Astrocyte (in vitro differentiated cells and primary cell): ENCODE measurements at regions not wholly inside any gene's neighbourhood (a gene's known extent, or its start where the extent isn't known, plus 50 kb on each side); places are given as distances from the start of the nearest gene placed in this dataset.

Experiments used
- DNase-seq: peaks from one replicate; pipeline ENCODE4 v3.0.0-alpha.2; 2010; ENCODE audit warnings: low read depth
- FAIRE-seq: peaks from 2 replicates; lab custom pipeline; 2011; peaks lifted over from hg19 to GRCh38; lab: Jason Lieb, UNC
- H2AFZ ChIP-seq: 2 replicates; pipeline ENCODE4 v1.6.0; 2012; ENCODE audit warnings: low read depth, low read length, inconsistent platforms
- H3K27ac ChIP-seq: 2 replicates; pipeline ENCODE4 v1.5.1; 2011; ENCODE audit warnings: low read depth, low read length, inconsistent platforms
- H3K27me3 ChIP-seq: 2 replicates; pipeline ENCODE4 v1.6.0; 2011; ENCODE audit warnings: low read length, inconsistent platforms; ENCODE audit not compliant: insufficient read depth
- H3K36me3 ChIP-seq: 2 replicates; pipeline ENCODE4 v1.5.1; 2011; ENCODE audit warnings: low read length, inconsistent platforms; ENCODE audit not compliant: insufficient read depth
- H3K4me1 ChIP-seq: 2 replicates; pipeline ENCODE4 v1.5.1; 2011; ENCODE audit warnings: low read length, inconsistent platforms; ENCODE audit not compliant: insufficient read depth
- H3K4me2 ChIP-seq: 2 replicates; pipeline ENCODE4 v1.6.0; 2012; ENCODE audit warnings: low read length, inconsistent platforms
- H3K4me3 ChIP-seq: 2 replicates; pipeline ENCODE4 v1.5.1; 2011; ENCODE audit warnings: low read depth, mild to moderate bottlenecking, low read length, inconsistent platforms; ENCODE audit not compliant: insufficient read depth
- H3K79me2 ChIP-seq: 2 replicates; pipeline ENCODE4 v1.6.0; 2012; ENCODE audit warnings: mild to moderate bottlenecking, low read length, inconsistent platforms; ENCODE audit not compliant: insufficient read depth
- H3K9ac ChIP-seq: 2 replicates; pipeline ENCODE4 v1.6.0; 2012; ENCODE audit warnings: mild to moderate bottlenecking, low read length, inconsistent platforms
- H3K9me3 ChIP-seq: 2 replicates; pipeline ENCODE4 v1.5.1; 2012; ENCODE audit warnings: low read depth, mild to moderate bottlenecking, low read length, inconsistent platforms; ENCODE audit not compliant: insufficient read depth
- H4K20me1 ChIP-seq: 2 replicates; pipeline ENCODE4 v1.6.0; 2012; ENCODE audit warnings: low read length, inconsistent platforms; ENCODE audit not compliant: insufficient read depth
- H3K27ac Mint-ChIP-seq: one replicate; pipeline ENCODE4 v1.8.0; 2021; ENCODE audit warnings: mild to moderate bottlenecking, mixed read lengths; ENCODE audit not compliant: unreplicated experiment
- H3K27me3 Mint-ChIP-seq: one replicate; pipeline ENCODE4 v1.8.0; 2021; ENCODE audit warnings: low read depth, mixed read lengths; ENCODE audit not compliant: unreplicated experiment
- H3K36me3 Mint-ChIP-seq: one replicate; pipeline ENCODE4 v1.8.0; 2021; ENCODE audit warnings: low read depth, mixed read lengths; ENCODE audit not compliant: unreplicated experiment
- H3K4me1 Mint-ChIP-seq: one replicate; pipeline ENCODE4 v1.8.0; 2021; ENCODE audit warnings: low read depth, mixed read lengths; ENCODE audit not compliant: unreplicated experiment
- H3K4me3 Mint-ChIP-seq: one replicate; pipeline ENCODE4 v1.8.0; 2021; ENCODE audit warnings: mild to moderate bottlenecking, moderate library complexity, mixed read lengths; ENCODE audit not compliant: unreplicated experiment
- H3K9me3 Mint-ChIP-seq: one replicate; pipeline ENCODE4 v1.8.0; 2021; ENCODE audit warnings: mild to moderate bottlenecking, mixed read lengths; ENCODE audit not compliant: unreplicated experiment
- CTCF ChIP-seq: IDR thresholded peaks from 2 replicates; pipeline ENCODE4 v1.5.1; 2011; ENCODE audit warnings: low read depth, mild to moderate bottlenecking, inconsistent platforms, low read length, moderate library complexity; ENCODE audit not compliant: insufficient read depth
- EZH2 ChIP-seq: IDR thresholded peaks from 2 replicates; pipeline ENCODE4 v1.6.1; 2012; ENCODE audit warnings: mild to moderate bottlenecking, low read length, inconsistent platforms; ENCODE audit not compliant: insufficient read depth

- Mint-ChIP-seq H3K9me3 (peaks cover under 1% of the 10 kb centered on the region), H3K36me3 (peaks cover 1% of the 10 kb centered on the region), H3K4me3 (no peak overlapping the region), H3K4me1 (peaks cover 21% of the 10 kb centered on the region), H3K27ac (peak overlapping the region; percentile 51), H3K27me3 (peaks cover 16% of the 10 kb centered on the region)
- Histone ChIP-seq H3K9ac (peak overlapping the region; percentile 49), H3K4me3 (no peak overlapping the region), H3K79me2 (no peaks in the 10 kb centered on the region), H3K27ac (peak overlapping the region; percentile 59), H4K20me1 (no peaks in the 10 kb centered on the region), H3K4me1 (peaks cover 18% of the 10 kb centered on the region), H3K9me3 (no peaks in the 10 kb centered on the region), H3K4me2 (peak overlapping the region; percentile 61), H2AFZ (peak overlapping the region; percentile 19), H3K36me3 (no peaks in the 10 kb centered on the region), H3K27me3 (no peaks in the 10 kb centered on the region)
- DNase-seq (peak; percentile 93), FAIRE-seq (peak; percentile 67)
- no peak for TF ChIP-seq CTCF
- no peak for TF ChIP-seq EZH2
Measured at GRCh38 chr7:36037121-36037662, 115.9 kb upstream of the EEPD1 start.

GRCh38 chr7:36038063-36038721 is 114.9 kb upstream of the EEPD1 start:
- Histone ChIP-seq H2AFZ (no peak overlapping the region), H3K27ac (no peak overlapping the region), H3K9me3 (no peaks in the 10 kb centered on the region), H3K9ac (no peak overlapping the region), H3K27me3 (no peaks in the 10 kb centered on the region), H4K20me1 (no peaks in the 10 kb centered on the region), H3K36me3 (no peaks in the 10 kb centered on the region), H3K4me1 (peaks cover 12% of the 10 kb centered on the region), H3K4me2 (no peak overlapping the region), H3K4me3 (no peak overlapping the region), H3K79me2 (no peaks in the 10 kb centered on the region)
- H3K27ac Mint-ChIP-seq, result no peak overlapping the region
- DNase-seq (no peak), FAIRE-seq (no peak)
- peaks cover 21% of the 10 kb centered on the region for H3K4me1 Mint-ChIP-seq
- TF ChIP-seq CTCF (no peak), EZH2 (no peak)
- H3K27me3 Mint-ChIP-seq, result peaks cover 9% of the 10 kb centered on the region
- no peak overlapping the region for H3K4me3 Mint-ChIP-seq
- peaks cover 4% of the 10 kb centered on the region for H3K9me3 Mint-ChIP-seq
- no peaks in the 10 kb centered on the region for H3K36me3 Mint-ChIP-seq

- Histone ChIP-seq H3K79me2 (no peaks in the 10 kb centered on the region), H4K20me1 (no peaks in the 10 kb centered on the region), H3K27me3 (no peaks in the 10 kb centered on the region), H3K27ac (no peak overlapping the region), H2AFZ (no peak overlapping the region), H3K4me3 (no peak overlapping the region), H3K9me3 (no peaks in the 10 kb centered on the region), H3K4me1 (peaks cover 12% of the 10 kb centered on the region), H3K9ac (no peak overlapping the region), H3K36me3 (no peaks in the 10 kb centered on the region), H3K4me2 (no peak overlapping the region)
- FAIRE-seq, result no peak
- Mint-ChIP-seq H3K27ac (no peak overlapping the region), H3K36me3 (no peaks in the 10 kb centered on the region), H3K4me1 (peaks cover 21% of the 10 kb centered on the region), H3K4me3 (no peak overlapping the region), H3K9me3 (peaks cover 4% of the 10 kb centered on the region), H3K27me3 (peaks cover 7% of the 10 kb centered on the region)
- DNase-seq, result no peak
- TF ChIP-seq EZH2, result no peak
- TF ChIP-seq CTCF, result no peak
Measured at GRCh38 chr7:36039243-36039642, 113.8 kb upstream of the EEPD1 start.
